ENCODE measurements at regions not wholly inside any gene's neighbourhood (a gene's known extent, or its start where the extent isn't known, plus 50 kb on each side); places are given as distances from the start of the nearest gene placed in this dataset.

- Histone ChIP-seq H3K27me3 (ENCODE audit: control insufficient read depth in 1 of 2, insufficient read depth in 2 of 2, low read length in 2 of 2) (no peaks in the 10 kb centered on the region), H3K4me3 (ENCODE audit: low read length) (no peak overlapping the region), H3K36me3 (ENCODE audit: insufficient read depth, low read length) (no peaks in the 10 kb centered on the region), H3K27ac (ENCODE audit: low read depth in 1 of 2, low read length in 2 of 2) (no peak overlapping the region), H3K4me1 (ENCODE audit: insufficient read depth, low read length) (no peaks in the 10 kb centered on the region), H3K9me3 (ENCODE audit: control insufficient read depth in 1 of 2, insufficient read depth in 1 of 2, low read length in 2 of 2) (peaks cover 7 to 9% of the 10 kb centered on the region in 2 experiments)
- no peaks in the 10 kb centered on the region for H3K4me1 Mint-ChIP-seq (ENCODE audit: low read depth)
- intact Hi-C loops (cut with DNase I, micrococcal nuclease): no loop called here
- H3K27ac Mint-ChIP-seq: no peak overlapping the region
- ChIA-PET POLR2A (no interaction called here), CTCF (no interaction called here)
- no peak for DNase-seq
- TF ChIP-seq, protein P1, sequence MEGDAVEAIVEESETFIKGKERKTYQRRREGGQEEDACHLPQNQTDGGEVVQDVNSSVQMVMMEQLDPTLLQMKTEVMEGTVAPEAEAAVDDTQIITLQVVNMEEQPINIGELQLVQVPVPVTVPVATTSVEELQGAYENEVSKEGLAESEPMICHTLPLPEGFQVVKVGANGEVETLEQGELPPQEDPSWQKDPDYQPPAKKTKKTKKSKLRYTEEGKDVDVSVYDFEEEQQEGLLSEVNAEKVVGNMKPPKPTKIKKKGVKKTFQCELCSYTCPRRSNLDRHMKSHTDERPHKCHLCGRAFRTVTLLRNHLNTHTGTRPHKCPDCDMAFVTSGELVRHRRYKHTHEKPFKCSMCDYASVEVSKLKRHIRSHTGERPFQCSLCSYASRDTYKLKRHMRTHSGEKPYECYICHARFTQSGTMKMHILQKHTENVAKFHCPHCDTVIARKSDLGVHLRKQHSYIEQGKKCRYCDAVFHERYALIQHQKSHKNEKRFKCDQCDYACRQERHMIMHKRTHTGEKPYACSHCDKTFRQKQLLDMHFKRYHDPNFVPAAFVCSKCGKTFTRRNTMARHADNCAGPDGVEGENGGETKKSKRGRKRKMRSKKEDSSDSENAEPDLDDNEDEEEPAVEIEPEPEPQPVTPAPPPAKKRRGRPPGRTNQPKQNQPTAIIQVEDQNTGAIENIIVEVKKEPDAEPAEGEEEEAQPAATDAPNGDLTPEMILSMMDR (IDR thresholded peaks at IDR 0.05): no peak
- no peaks in the 10 kb centered on the region for H3K9me3 Mint-ChIP-seq
- H3K4me3 Mint-ChIP-seq: no peak overlapping the region
- H3K36me3 Mint-ChIP-seq (ENCODE audit: low read depth): no peaks in the 10 kb centered on the region
- ATAC-seq (ENCODE audit: poor library complexity): no peak
- no peaks in the 10 kb centered on the region for H3K27me3 Mint-ChIP-seq
Observed at GRCh38 chr12:72094490-72094889, 155.8 kb downstream of the TPH2 start.

GRCh38 chr12:72095025-72095424, 156.4 kb downstream of the TPH2 start:
- no peak overlapping the region for H3K4me3 Mint-ChIP-seq
- POLR2A ChIA-PET: no interaction called here

DNA sequence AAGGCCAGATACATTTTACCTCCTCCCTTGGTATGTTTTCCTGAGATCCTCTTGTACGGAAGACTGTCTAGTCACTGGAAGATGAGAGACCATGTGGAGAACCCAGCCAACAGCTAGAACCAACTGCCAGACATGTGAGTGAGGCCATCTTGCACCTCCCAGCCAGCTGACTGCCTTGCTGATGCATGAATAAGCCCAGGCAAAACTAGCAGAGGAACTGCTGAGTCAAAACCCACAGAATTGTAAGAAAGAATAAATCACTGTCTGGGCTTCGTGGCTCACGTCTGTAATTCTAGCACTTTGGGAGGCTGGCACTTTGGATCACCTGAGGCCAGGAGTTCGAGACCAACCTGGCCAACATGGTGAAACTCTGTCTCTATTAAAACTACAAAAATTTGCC, 160.0 kb downstream of the TPH2 start:
- Histone ChIP-seq H3K9me3 (ENCODE audit: control insufficient read depth in 1 of 2, insufficient read depth in 1 of 2, low read length in 2 of 2) (peaks cover 2 to 9% of the 10 kb centered on the region in 2 experiments), H3K4me3 (ENCODE audit: low read length) (no peak overlapping the region), H3K27ac (ENCODE audit: low read depth in 1 of 2, low read length in 2 of 2) (no peak overlapping the region), H3K36me3 (ENCODE audit: insufficient read depth, low read length) (no peaks in the 10 kb centered on the region), H3K27me3 (ENCODE audit: control insufficient read depth in 1 of 2, insufficient read depth in 2 of 2, low read length in 2 of 2) (no peaks in the 10 kb centered on the region), H3K4me1 (ENCODE audit: insufficient read depth, low read length) (no peaks in the 10 kb centered on the region)
- no peaks in the 10 kb centered on the region for H3K36me3 Mint-ChIP-seq (ENCODE audit: low read depth)
- H3K27ac Mint-ChIP-seq: no peak overlapping the region
- H3K4me3 Mint-ChIP-seq: no peak overlapping the region
- H3K9me3 Mint-ChIP-seq: no peaks in the 10 kb centered on the region
- TF ChIP-seq, protein P1 (IDR thresholded peaks at IDR 0.05): no peak
- no peak for ATAC-seq (ENCODE audit: poor library complexity)
- no peaks in the 10 kb centered on the region for H3K27me3 Mint-ChIP-seq
- no peaks in the 10 kb centered on the region for H3K4me1 Mint-ChIP-seq (ENCODE audit: low read depth)
- intact Hi-C loops (cut with DNase I, micrococcal nuclease): no loop called here
- DNase-seq: no peak
- POLR2A ChIA-PET: no interaction called here
- CTCF ChIA-PET: no interaction called here

More at GRCh38 chr12:72095025-72095424, 156.4 kb downstream of the TPH2 start:
- no peaks in the 10 kb centered on the region for H3K36me3 Mint-ChIP-seq (ENCODE audit: low read depth)
- Histone ChIP-seq H3K27me3 (ENCODE audit: control insufficient read depth in 1 of 2, insufficient read depth in 2 of 2, low read length in 2 of 2) (no peaks in the 10 kb centered on the region), H3K4me1 (ENCODE audit: insufficient read depth, low read length) (no peaks in the 10 kb centered on the region), H3K9me3 (ENCODE audit: control insufficient read depth in 1 of 2, insufficient read depth in 1 of 2, low read length in 2 of 2) (peaks cover 7 to 9% of the 10 kb centered on the region in 2 experiments), H3K27ac (ENCODE audit: low read depth in 1 of 2, low read length in 2 of 2) (no peak overlapping the region), H3K4me3 (ENCODE audit: low read length) (no peak overlapping the region), H3K36me3 (ENCODE audit: insufficient read depth, low read length) (no peaks in the 10 kb centered on the region)
- CTCF ChIA-PET: no interaction called here
- no peaks in the 10 kb centered on the region for H3K27me3 Mint-ChIP-seq
- TF ChIP-seq, protein P1 (IDR thresholded peaks at IDR 0.05): no peak
- DNase-seq: no peak
- no peaks in the 10 kb centered on the region for H3K4me1 Mint-ChIP-seq (ENCODE audit: low read depth)
- no peak overlapping the region for H3K27ac Mint-ChIP-seq
- intact Hi-C loops (cut with DNase I, micrococcal nuclease): no loop called here
- no peaks in the 10 kb centered on the region for H3K9me3 Mint-ChIP-seq
- no peak for ATAC-seq (ENCODE audit: poor library complexity)
